WERI-Rb-1 (cell line): ENCODE measurements at regions not wholly inside any gene's neighbourhood (a gene's known extent, or its start where the extent isn't known, plus 50 kb on each side); places are given as distances from the start of the nearest gene placed in this dataset.
A peak's percentile ranks its signal among the peaks of the same experiment; 100 is the strongest.

Source experiments
- DNase-seq: peaks from one replicate; pipeline ENCODE4 v3.0.0-alpha.2; 2020
- H3K27ac ChIP-seq: fragments of 250-450 bp; sonication (Bioruptor Pico); 2 replicates; pipeline ENCODE4 v1.5.1; 2020; ENCODE audit warnings: mild to moderate bottlenecking, moderate library complexity
- H3K27me3 ChIP-seq: fragments of 250-450 bp; sonication (Bioruptor Pico); 2 replicates; pipeline ENCODE4 v1.5.1; 2021; ENCODE audit warnings: mild to moderate bottlenecking, low read depth, moderate library complexity; ENCODE audit not compliant: insufficient read depth, severe bottlenecking
- H3K36me3 ChIP-seq: fragments of 250-450 bp; sonication (Bioruptor Pico); 2 replicates; pipeline ENCODE4 v1.5.1; 2020; ENCODE audit warnings: mild to moderate bottlenecking, moderate library complexity
- H3K4me3 ChIP-seq: 2 replicates; pipeline ENCODE4 v1.5.1; 2011; ENCODE audit warnings: low read depth, mild to moderate bottlenecking, control low read depth, low read length
- H3K9me3 ChIP-seq: fragments of 250-450 bp; sonication (Bioruptor Pico); 2 replicates; pipeline ENCODE4 v1.5.1; 2021; ENCODE audit warnings: mild to moderate bottlenecking, moderate library complexity; ENCODE audit not compliant: severe bottlenecking
- TF ChIP-seq, protein P1 (sequence below): IDR thresholded peaks from 2 replicates; pipeline ENCODE4 v1.5.1; 2011; ENCODE audit warnings: low read depth, mild to moderate bottlenecking, control low read depth, inconsistent platforms, low read length

DNA sequence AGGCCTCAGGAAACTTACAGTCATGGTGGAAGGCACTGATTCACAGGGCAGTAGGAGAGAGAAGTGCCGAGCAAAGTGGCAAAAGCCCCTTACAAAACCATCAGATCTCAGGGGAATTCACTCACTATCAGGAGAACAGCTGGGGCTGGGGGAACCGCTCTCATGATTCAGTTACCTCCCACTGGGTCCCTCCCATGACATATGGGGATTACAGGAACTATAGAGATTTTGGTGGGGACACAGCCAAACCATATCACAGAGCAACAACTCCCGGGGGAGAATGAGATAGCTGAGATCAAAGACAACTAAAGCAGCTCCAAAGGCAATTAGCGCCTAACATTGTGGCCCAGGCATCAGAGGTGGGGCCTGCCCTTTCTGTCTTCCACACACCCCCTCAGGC is 85.4 kb upstream of the VOPP1 start:
- TF ChIP-seq, protein P1, sequence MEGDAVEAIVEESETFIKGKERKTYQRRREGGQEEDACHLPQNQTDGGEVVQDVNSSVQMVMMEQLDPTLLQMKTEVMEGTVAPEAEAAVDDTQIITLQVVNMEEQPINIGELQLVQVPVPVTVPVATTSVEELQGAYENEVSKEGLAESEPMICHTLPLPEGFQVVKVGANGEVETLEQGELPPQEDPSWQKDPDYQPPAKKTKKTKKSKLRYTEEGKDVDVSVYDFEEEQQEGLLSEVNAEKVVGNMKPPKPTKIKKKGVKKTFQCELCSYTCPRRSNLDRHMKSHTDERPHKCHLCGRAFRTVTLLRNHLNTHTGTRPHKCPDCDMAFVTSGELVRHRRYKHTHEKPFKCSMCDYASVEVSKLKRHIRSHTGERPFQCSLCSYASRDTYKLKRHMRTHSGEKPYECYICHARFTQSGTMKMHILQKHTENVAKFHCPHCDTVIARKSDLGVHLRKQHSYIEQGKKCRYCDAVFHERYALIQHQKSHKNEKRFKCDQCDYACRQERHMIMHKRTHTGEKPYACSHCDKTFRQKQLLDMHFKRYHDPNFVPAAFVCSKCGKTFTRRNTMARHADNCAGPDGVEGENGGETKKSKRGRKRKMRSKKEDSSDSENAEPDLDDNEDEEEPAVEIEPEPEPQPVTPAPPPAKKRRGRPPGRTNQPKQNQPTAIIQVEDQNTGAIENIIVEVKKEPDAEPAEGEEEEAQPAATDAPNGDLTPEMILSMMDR, result no peak
- Histone ChIP-seq H3K9me3 (no peaks in the 10 kb centered on the region), H3K36me3 (no peaks in the 10 kb centered on the region), H3K27ac (peak overlapping the region; percentile 38; the same call in 1 of the 2 replicates), H3K27me3 (no peaks in the 10 kb centered on the region), H3K4me3 (no peak overlapping the region)
- DNase-seq, result peak; percentile 61

DNA sequence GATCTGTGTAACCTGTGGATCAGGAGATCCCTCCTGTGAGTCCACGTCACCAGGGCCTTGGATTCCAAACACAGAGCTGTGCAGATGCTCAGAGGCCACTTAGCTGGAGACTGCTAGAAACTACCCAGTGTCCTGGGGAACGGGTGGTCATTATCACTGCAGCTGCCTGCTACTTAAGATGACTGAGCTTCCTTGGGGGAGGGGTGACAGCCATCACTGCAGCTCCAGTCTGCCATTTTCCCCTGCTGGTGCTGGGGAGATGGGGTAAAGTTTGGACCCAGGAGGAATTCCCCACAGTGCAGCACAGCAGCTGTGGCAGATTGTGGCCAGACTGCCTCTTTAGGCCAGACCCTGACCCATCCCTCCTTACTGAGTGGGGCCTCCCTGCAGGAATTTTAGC is 78.8 kb upstream of the VOPP1 start:
- TF ChIP-seq, protein P1, result no peak
- H3K9me3 ChIP-seq, result no peaks in the 10 kb centered on the region
- H3K27ac ChIP-seq, result no peak overlapping the region
- no peaks in the 10 kb centered on the region for H3K36me3 ChIP-seq
- DNase-seq, result peak; percentile 12
- H3K4me3 ChIP-seq, result no peak overlapping the region
- H3K27me3 ChIP-seq, result no peaks in the 10 kb centered on the region

DNA sequence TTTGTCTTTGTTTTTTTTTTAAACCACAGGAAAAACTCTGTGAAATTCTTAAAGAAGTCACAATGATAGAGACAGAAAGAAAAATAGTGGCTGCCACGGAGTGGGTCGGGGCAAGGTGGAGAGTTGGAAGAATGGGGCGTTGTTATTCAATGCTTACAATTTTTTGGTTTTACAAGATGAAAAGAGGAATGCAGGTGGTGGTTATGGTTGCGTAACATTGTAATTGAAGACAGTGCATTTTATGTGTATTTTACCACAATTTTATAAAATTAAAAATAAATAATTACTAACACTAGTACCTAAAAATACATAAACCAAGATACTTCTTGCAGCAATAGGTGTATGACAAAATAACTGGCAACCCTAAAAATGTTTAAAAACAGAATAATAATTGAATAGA is 76.9 kb upstream of the VOPP1 start:
- no peaks in the 10 kb centered on the region for H3K9me3 ChIP-seq
- no peaks in the 10 kb centered on the region for H3K27me3 ChIP-seq
- H3K36me3 ChIP-seq, result no peaks in the 10 kb centered on the region
- no peak overlapping the region for H3K27ac ChIP-seq
- H3K4me3 ChIP-seq, result no peak overlapping the region
- no peak for DNase-seq
- TF ChIP-seq, protein P1, result no peak

DNA sequence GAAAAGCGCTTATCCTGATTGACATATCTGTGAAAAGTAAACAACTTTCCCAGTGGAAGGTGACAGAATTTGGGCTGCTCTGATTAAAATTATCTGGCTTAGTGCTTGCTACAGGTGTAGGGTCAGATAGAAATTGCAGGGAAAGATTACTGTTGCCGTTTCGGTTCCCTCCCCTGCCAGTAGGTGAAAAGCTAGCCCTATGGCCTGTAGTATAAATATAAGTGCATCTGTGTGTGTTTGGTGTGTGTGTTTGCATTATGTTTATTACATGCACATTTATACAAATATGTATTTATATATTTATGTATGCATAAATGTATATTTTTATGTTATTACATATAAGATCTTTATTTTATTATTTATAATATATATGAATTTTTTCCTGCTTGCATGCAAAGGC is 72.3 kb upstream of the VOPP1 start:
- H3K4me3 ChIP-seq, result no peak overlapping the region
- TF ChIP-seq, protein P1, result no peak
- DNase-seq, result no peak
- H3K27ac ChIP-seq, result no peak overlapping the region
- H3K27me3 ChIP-seq, result no peaks in the 10 kb centered on the region
- H3K9me3 ChIP-seq, result no peaks in the 10 kb centered on the region
- H3K36me3 ChIP-seq, result no peaks in the 10 kb centered on the region

DNA sequence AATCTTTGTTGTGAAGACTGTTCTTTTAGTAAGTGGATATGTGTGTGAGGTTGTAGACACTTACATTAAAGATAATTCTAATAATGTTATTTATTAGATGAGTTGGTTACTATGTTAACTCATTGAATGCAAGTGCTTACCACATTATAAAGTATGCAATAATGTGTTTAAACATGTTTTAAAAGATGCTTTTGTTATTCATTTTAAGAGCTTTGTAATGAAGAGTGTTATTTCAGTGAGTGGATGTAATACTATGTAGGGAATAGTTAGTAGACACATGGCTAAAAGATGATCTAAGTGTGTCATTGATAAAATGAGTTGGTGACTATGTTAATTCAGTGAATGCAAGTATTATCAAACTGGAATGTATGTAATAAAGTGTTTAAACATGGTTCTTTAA is 70.0 kb upstream of the VOPP1 start:
- Histone ChIP-seq H3K36me3 (no peaks in the 10 kb centered on the region), H3K4me3 (no peak overlapping the region), H3K9me3 (no peaks in the 10 kb centered on the region), H3K27me3 (no peaks in the 10 kb centered on the region), H3K27ac (no peak overlapping the region)
- DNase-seq, result no peak
- TF ChIP-seq, protein P1, result no peak

DNA sequence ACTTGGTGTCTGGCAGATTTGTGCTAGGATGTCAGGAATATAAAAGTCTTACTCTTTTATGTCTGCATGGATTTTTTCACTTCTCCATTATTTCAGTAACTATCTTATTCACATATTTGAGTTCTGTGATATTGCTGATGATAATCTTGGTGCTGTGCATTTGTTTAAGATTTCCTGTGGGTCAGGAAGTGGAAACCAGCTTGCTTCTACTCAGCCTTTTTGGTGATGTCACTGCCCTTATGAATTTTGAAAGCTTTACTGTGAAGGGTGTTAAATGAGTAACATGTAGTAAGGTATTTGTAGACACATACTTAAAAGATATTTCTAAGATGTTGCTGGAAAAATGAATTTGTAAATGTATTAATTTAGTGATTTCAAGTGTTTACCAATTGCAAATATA is 69.5 kb upstream of the VOPP1 start:
- TF ChIP-seq, protein P1, result no peak
- DNase-seq, result no peak
- no peak overlapping the region for H3K4me3 ChIP-seq

More for the DNA sequence above, 69.5 kb upstream of the VOPP1 start:
- H3K9me3 ChIP-seq, result no peaks in the 10 kb centered on the region
- no peaks in the 10 kb centered on the region for H3K36me3 ChIP-seq
- H3K27me3 ChIP-seq, result no peaks in the 10 kb centered on the region
- no peak overlapping the region for H3K27ac ChIP-seq
